ENCODE measurements at regions not wholly inside any gene's neighbourhood (a gene's known extent, or its start where the extent isn't known, plus 50 kb on each side); places are given as distances from the start of the nearest gene placed in this dataset.

DNA sequence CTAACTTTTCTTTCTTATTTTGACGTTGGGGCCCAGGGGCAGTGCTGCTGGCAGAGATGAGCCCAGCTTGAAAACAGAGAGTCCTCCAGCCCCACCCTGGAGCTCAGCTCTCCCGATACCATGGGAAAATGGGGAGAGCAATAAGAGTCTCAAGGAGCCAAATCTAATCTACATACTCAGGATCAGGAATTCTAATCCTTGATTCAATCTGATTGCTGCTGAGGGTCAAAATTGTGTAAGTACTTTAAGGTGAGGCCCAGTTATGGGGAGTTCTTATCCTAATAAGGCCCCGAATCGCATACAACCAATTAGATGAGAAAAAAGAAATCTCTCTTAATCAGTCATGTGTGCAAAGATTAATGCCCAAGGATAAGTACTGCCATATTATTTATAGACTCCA, 202.9 kb downstream of the FAM76B start:
- Histone ChIP-seq H3K4me1 (no peaks in the 10 kb centered on the region), H3K9me3 (no peaks in the 10 kb centered on the region), H3K27ac (no peak overlapping the region), H3K36me3 (no peaks in the 10 kb centered on the region), H3K4me3 (no peak overlapping the region), H3K27me3 (no peaks in the 10 kb centered on the region)
- DNase-seq = no peak
- intact Hi-C loops (cut with DNase I) = no loop called here
- WGBS, 2 donors = 71 to 82% methylated on average over 3 to 4 of the region's 4 CpGs
- TF ChIP-seq POLR2A (IDR thresholded peaks at IDR 0.05) = no peak
- TF ChIP-seq, protein P1, sequence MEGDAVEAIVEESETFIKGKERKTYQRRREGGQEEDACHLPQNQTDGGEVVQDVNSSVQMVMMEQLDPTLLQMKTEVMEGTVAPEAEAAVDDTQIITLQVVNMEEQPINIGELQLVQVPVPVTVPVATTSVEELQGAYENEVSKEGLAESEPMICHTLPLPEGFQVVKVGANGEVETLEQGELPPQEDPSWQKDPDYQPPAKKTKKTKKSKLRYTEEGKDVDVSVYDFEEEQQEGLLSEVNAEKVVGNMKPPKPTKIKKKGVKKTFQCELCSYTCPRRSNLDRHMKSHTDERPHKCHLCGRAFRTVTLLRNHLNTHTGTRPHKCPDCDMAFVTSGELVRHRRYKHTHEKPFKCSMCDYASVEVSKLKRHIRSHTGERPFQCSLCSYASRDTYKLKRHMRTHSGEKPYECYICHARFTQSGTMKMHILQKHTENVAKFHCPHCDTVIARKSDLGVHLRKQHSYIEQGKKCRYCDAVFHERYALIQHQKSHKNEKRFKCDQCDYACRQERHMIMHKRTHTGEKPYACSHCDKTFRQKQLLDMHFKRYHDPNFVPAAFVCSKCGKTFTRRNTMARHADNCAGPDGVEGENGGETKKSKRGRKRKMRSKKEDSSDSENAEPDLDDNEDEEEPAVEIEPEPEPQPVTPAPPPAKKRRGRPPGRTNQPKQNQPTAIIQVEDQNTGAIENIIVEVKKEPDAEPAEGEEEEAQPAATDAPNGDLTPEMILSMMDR (IDR thresholded peaks at IDR 0.05) = no peak

DNA sequence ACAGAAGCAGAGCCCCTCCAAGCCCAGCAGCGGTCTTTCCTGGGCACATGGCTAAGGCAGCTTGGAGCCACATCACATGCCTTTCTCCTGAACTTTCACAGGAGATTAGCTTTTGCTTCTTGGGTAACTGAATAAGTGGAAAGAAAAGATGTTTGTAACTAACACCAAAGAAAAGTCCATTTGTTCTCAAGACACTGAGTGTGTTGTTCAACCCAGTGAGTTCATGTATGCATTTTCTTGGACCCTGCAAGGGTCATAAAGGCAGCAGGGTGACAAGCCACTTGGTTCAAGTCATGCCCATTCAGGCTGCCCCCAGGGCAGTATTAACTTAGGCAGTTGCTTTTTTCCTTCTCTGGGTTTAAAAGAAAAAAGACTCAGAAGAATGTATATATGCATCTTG, 203.4 kb downstream of the FAM76B start:
- Histone ChIP-seq H3K4me1 (no peaks in the 10 kb centered on the region), H3K4me3 (no peak overlapping the region), H3K9me3 (no peaks in the 10 kb centered on the region), H3K36me3 (no peaks in the 10 kb centered on the region), H3K27me3 (no peaks in the 10 kb centered on the region), H3K27ac (no peak overlapping the region)
- DNase-seq = no peak
- TF ChIP-seq POLR2A (IDR thresholded peaks at IDR 0.05) = no peak
- TF ChIP-seq, protein P1 (IDR thresholded peaks at IDR 0.05) = no peak
- WGBS, 2 donors = 95 to 100% methylated on average over 1 of the region's 1 CpG
- intact Hi-C loops (cut with DNase I) = no loop called here

DNA sequence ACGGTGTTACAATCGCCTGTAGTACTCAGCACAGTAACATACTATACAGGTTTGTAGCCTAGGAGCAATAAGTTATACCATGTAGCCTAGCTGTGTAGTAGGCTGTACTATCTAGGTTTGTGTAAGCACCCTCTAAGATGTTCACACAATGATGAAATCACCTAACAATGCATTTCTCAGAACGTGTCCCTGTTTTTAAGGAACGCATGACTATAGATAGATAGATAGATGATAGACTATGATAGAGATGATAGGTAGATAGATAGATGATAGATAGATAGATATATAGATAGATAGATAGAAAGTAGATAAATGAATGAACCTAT, 203.9 kb downstream of the FAM76B start:
- TF ChIP-seq, protein P1 (IDR thresholded peaks at IDR 0.05) = no peak
- TF ChIP-seq POLR2A (IDR thresholded peaks at IDR 0.05) = no peak
- no peak for DNase-seq
- no peak overlapping the region for H3K27ac ChIP-seq
- H3K4me1 ChIP-seq = no peaks in the 10 kb centered on the region
- no peak overlapping the region for H3K4me3 ChIP-seq
- no peaks in the 10 kb centered on the region for H3K36me3 ChIP-seq
- H3K9me3 ChIP-seq = no peaks in the 10 kb centered on the region
- intact Hi-C loops (cut with DNase I) = no loop called here
- H3K27me3 ChIP-seq = no peaks in the 10 kb centered on the region
- 56% methylated on average over 4 of the region's 4 CpGs for WGBS, 2 donors

DNA sequence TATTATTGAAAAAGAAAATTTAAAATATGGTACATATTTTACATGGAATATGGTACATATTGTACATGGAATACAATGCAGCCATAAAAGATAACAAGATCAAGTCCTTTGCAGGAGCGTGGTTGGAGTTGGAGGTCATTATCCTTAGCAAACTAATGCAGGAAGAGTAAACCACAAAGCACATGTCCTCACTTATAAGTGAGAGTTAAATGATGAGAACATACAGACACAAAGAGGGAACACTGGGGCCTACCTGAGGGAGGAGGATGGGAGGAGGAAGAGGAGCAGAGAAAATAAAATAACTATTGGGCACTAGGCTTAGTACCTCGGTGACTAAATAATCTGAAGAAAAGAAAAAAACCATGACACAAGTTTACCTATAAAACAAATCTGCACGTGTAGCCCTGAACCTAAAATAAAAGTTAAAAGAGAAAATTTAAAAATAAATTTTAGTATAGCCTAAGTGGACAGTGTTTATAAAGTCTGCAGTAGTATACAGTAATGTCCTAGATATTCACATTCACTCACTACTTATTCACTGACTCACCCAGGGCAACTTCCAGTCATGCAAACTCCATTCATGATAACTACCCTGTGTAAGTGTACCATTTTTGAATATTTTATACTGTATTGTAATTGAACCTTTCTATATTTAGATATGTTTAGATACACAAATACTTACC, 204.4 kb downstream of the FAM76B start:
- WGBS, 2 donors = 85 to 88% methylated on average over 3 of the region's 3 CpGs
- Histone ChIP-seq H3K9me3 (no peaks in the 10 kb centered on the region), H3K36me3 (no peaks in the 10 kb centered on the region), H3K27ac (no peak overlapping the region), H3K4me1 (no peaks in the 10 kb centered on the region), H3K27me3 (no peaks in the 10 kb centered on the region), H3K4me3 (no peak overlapping the region)
- intact Hi-C loops (cut with DNase I) = no loop called here
- TF ChIP-seq, protein P1 (IDR thresholded peaks at IDR 0.05) = no peak
- no peak for TF ChIP-seq POLR2A (IDR thresholded peaks at IDR 0.05)
- DNase-seq = no peak

DNA sequence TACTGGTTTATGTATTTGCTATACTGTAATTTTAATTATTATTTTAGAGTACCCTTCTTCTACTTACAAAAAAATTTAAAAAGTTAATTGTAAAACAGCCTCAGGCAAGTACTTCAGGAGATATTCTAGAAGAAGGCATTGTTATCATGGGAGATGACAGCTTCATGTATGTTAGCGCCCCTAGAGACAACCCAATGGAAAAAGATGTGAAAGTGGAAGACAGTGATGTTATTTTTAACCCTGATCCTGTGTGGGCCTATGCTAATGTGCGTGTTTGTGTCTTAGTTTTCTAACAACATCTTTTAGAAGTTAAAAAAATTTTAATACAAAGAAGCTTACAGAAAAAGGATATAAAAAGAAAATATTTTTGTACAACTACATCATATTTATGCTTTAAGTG, 205.0 kb downstream of the FAM76B start:
- Histone ChIP-seq H3K4me3 (no peak overlapping the region), H3K9me3 (no peaks in the 10 kb centered on the region), H3K27me3 (no peaks in the 10 kb centered on the region), H3K27ac (no peak overlapping the region), H3K4me1 (no peaks in the 10 kb centered on the region), H3K36me3 (no peaks in the 10 kb centered on the region)
- no peak for DNase-seq
- WGBS, 2 donors = 83 to 85% methylated on average over 2 of the region's 2 CpGs
- intact Hi-C loops (cut with DNase I) = no loop called here
- no peak for TF ChIP-seq POLR2A (IDR thresholded peaks at IDR 0.05)
- TF ChIP-seq, protein P1 (IDR thresholded peaks at IDR 0.05) = no peak

Data from esophagus squamous epithelium (tissue), 5 donors.